ENCODE measurements at regions not wholly inside any gene's neighbourhood (a gene's known extent, or its start where the extent isn't known, plus 50 kb on each side); places are given as distances from the start of the nearest gene placed in this dataset.

DNA sequence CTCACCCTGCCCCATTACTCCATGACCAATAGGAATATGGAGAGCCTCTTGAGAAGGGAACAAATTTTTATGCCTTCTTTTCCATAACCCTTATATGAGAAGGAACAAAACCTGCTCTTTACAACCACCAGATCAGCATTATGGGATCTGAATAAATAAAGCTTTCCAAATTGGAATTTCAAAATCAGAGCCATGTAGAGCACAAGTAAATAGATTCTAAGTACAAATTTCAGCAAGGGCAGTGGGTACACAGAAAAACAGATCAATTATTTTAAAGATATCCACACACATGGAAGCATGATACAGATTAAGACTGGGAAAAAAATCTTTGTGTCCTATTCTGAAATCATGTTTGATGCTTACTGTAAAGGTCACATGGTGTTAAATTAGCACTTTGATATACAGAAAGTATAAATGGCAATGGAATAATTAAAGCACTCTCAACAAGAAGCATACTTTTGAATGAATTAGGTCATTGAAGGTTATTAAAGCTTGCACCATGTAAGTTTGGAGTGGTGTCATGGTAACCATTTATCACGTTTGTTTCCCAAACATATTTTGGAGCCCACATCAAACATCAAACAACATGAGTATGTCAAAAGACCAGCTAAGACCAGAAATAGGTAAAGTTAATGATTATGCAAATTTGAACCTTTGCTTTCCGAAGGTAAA is 75.9 kb upstream of the AVPR1A start:
- no peak for DNase-seq

DNA sequence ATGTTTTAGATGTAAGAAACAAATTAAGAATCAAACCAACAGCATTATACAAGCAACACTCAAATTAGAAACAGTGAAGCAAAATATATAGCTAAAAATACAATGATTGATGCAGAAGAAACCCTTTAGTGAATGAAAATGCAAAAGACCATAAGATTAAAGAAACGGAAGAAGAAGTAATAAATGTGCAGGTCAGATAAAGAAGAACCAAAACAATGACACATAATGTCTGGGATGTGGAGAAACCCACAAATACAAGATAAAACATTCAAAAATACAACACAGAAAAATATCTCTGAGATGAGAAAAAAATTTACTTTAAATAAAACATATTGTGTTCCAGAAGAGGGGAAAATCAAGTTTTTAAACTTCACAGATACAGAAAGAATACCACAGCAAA is 73.4 kb upstream of the AVPR1A start:
- DNase-seq = no peak

DNA sequence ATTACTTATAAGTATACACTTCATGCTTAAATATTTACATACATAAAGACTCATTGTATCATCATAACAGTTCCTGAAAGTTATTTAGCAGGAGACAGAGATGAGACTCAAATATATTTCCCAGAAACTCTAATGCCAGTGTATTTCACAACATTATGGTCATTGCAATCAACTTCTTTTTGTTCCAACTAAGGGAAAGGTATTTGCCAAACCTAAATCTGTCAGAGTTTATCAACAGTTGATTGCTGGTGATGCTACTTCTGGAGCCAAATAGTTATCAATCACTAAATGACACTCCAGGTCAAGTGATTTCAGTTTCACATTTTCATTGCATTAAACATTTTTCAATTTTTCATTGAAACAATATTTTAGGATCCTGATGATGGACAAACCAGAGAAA is 72.1 kb upstream of the AVPR1A start:
- no peak for DNase-seq

DNA sequence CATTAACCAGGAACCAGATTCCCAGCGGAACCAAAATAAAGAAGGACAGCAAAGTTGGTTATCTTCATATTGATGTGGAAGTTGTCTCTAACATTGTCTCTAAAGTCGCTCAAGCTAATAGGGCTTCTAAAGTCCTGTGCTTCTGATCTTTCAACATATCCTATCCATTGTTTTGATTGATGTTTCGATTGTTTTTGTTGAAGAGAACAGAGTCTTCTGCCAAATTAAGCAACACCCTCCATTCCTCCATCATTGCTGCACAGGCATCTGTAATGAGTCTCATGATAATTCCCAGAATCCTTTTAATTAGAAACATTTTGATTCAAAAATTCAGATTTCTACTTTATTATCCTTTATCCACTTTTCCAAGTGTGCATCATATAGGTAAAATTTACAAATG is 71.6 kb upstream of the AVPR1A start:
- DNase-seq = no peak

DNA sequence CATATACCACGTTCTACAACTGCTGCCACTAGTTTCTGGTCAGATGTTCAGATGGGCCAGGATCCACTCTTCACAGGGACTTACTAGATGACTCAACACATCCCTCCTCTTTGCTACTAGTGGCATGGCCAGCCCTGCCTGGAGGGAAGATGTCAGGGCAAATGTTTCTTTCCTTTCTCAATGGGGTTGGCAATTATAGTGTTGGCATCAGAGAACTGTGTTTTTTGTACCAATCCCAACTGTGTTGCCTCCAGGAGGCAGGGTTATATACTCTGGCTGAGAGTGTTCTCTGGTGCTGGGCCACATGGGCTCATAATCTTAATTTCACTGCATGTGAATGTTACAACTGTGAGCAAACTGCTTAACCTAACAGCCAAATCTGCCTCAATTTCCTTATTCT is 69.9 kb upstream of the AVPR1A start:
- no peak for DNase-seq

DNA sequence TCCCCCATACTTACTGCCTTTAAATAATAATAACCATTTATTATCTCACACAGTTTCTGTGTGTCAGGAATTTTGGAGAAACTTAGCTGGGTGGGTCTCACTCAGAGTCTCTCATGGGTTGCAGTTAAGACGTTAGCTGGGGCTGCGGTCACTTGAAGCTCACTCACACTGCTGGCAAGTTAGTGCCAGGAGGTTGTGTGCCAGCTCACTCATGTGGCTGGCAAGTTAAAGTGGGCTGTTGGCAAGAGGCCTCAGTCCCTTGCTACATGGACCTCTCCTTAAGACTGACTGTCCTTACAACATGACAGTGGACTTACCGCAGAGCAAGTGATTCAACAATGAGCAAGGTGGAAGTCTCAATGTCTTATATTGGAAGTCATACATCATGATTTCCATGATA is 61.3 kb upstream of the AVPR1A start:
- no peak for DNase-seq

DNA sequence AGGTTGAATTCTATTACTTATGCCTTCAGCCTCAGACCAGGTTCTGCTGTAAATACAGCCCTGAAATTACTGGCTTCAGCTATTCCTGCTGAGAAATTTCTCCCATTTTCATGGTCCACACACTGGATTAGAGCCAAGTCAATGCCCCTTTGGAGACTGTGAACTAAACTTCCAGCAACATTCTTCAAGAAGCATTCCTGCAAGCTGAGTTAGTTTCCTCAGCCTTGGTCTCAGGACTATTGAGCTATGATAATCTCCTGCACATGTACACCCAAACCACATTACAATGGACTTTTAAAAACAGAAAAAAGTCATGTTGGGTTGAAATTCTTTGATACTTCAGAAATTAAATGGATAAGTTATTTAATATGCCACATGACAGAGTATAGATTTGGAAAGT is 58.0 kb upstream of the AVPR1A start:
- DNase-seq = no peak

DNA sequence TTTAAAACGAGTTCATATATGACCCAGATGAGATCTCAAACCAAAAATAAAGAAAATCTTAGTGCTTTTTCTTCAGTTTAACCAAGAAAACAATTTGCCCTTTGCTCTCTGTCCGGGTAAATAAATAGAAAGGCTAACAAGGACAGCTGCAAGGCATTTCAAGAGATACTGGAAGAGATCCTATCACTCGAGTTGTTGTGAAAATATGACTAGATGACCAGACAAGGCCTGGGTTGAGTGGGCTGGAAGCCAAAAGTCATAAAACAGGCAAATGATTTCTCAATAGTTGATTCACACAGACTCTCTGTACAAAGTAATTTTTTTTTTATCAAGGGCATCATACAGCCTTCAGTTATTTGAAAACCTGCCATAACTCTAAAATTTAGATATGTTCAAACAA is 55.9 kb upstream of the AVPR1A start:
- DNase-seq = no peak

DNA sequence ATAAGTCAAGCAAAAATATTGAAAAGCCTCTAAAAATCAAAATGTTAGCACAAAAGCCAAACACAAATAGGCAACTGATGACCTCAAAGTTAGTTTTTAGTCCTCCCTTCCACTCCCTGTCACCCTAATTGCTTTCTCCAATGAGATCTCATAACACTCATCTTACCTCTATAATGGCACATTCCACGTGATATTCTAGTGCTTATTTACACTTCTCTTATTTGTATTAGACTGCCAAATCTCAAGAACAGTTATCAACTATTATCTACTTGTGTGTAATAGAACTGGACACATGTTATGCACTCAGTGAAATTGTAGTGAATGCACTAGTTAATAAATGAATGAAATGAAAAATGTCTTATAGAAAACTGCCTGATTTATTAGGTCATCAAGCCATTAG is 55.5 kb upstream of the AVPR1A start:
- no peak for DNase-seq

Data from Kasumi-1 (cell line).